Hematopoietic multipotent progenitor cell treated with erythropoietin and hydrocortisone succinate and interleukin-3 and kit ligand, for 15 days (in vitro differentiated cells): ENCODE measurements at regions not wholly inside any gene's neighbourhood (a gene's known extent, or its start where the extent isn't known, plus 50 kb on each side); places are given as distances from the start of the nearest gene placed in this dataset.

Experiments used
- DNase-seq: peaks from one replicate; pipeline ENCODE4 v3.0.0-alpha.2; 2015; ENCODE audit warnings: low spot score

- no peak for DNase-seq
Observed at GRCh38 chr12:107474099-107474498, 211.5 kb upstream of the PWP1 start.

DNA sequence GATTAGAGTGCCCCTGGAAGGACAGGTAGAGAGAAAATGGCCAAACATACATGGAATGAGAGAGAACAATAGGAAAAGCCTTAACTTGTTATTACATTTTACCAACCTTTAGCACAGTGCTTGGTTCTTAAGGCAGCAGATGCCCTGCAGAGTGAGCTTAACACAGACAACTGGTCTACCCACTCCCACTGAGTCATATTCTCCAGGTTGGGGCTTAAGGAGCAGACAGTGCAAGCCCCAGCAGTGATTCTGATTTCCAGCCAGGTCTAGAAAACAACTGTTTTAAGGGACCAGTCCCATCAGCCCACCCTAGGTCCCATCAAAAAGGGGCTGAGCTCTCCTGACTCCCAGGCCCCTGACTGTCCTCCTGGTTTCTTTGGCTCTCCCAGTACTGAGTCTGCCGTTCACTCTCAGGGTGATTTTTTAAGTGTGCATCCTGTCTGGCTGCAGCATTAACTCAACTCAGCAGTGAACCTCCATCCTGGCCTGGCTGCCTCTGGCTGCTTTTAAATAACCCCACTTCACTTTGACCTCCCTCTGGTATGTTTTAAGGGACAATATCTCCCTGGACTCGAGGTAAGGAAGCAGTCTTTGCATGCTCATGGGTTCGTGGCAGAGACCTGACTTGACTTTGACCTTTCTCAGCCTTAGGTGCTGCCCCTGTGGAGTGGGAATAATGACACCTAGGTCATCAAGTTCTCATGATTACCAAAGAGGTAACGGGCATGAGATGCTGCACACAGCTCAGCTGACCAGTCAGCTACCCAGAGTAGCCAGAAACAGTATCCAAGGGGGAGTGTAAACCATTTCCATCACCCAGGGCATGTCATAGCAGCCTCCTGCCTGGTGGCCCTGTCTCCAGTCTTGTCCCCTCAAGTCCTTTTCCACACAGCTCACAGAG is 210.7 kb upstream of the PWP1 start:
- DNase-seq = no peak

- DNase-seq = no peak
Observed at GRCh38 chr12:107475900-107476299, 209.7 kb upstream of the PWP1 start.

DNA sequence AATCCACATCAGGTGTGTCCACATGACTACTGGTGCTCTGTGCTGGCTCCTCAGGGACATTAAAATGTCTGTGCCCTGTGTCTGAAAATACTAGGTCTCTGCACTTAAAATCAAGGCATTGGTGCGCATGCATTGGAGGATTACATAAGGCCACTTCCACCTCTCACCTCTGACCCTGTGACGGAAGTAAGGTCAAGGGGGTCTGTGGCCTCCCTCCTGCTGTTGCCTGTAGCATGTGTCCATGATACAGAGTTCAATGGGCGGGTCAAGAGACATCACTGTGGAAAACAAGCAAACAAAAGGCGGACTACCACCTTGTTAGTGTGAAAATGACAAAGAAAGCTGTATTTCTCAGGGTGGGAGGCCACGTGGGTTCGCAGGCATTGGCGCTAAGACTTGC is 208.6 kb upstream of the PWP1 start:
- no peak for DNase-seq

DNA sequence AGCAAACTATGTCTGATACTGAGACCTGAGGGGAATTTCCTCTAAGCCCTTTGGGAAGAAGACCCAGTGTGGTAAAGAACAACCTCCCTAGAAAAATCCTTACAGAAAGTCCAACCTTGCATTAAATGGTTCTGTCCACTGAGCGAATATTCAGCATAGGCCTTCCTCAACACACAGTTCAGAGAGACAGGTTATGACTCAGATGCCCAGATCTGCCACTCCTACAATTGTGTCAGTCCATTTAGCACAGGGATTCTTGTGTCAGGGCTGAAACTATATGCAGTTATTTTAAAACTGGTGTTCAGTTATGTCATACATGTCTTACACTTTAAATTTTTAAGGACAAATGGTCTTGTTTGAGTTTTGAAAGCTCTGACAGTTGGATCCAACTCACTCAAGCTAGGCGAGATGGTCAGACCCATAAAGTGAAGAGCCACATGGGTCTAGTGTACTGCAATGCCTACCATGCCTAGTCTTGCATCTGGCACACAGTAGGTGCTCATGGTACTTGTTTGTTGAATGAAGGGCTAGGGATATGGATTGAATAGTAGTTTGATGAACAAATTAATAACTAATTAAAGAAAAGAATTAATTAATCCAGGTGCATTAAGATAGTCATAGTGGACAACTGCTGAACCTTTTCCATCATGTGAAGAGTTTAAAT is 207.5 kb upstream of the PWP1 start:
- no peak for DNase-seq

- DNase-seq = no peak
Observed at GRCh38 chr12:107478881-107479280, 206.7 kb upstream of the PWP1 start.

- no peak for DNase-seq
Observed at GRCh38 chr12:107480836-107481608, 204.6 kb upstream of the PWP1 start.

GRCh38 chr12:107484230-107484629 is 201.4 kb upstream of the PWP1 start:
- DNase-seq = no peak

GRCh38 chr12:107484941-107485340 is 200.7 kb upstream of the PWP1 start:
- no peak for DNase-seq

DNA sequence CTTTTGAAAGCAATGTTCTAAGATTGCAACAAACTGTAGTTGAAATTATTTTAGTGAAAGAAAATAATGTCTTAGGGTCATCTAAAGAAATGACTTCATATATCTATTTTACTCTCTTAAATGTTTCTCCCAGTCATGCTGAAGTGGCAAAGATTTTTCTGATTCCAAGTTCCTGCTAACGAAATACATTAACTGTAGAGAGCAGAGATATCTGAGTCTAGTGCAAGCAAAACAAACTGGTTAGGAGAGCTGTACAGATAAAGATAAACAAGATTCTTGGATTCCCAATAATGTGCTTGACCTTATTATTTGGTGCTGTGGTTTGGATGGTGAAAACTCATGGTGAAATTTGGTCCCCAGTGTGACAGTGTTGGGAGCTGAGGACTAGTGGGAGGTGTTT is 199.9 kb upstream of the PWP1 start:
- DNase-seq = no peak

GRCh38 chr12:107486140-107486892 is 199.3 kb upstream of the PWP1 start:
- no peak for DNase-seq

- no peak for DNase-seq
Observed at GRCh38 chr12:107487011-107487680, 198.5 kb upstream of the PWP1 start.

- DNase-seq = no peak
Observed at GRCh38 chr12:107488666-107489065, 196.9 kb upstream of the PWP1 start.

- DNase-seq = no peak
Observed at GRCh38 chr12:107490010-107490409, 195.6 kb upstream of the PWP1 start.

DNA sequence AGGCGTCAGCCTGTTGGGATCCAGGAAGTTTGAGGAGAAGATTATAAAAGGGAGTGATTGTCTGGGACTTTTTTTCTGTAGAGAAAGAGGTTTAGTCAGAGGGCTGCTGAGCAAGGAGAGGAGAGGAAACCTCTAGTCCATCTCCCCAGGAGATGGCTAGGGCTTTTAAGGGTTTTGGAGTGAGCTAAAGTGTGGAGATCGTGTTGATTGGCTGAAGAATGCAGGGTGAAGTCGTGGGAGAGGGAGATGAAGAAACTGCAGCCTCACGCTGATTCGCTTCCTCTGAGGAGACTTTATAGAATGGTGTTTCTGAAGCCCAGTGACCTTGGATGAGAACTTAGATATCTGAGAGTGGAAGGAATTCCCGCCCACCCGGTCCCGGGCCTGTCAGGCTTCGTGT is 193.7 kb upstream of the PWP1 start:
- DNase-seq = no peak

DNA sequence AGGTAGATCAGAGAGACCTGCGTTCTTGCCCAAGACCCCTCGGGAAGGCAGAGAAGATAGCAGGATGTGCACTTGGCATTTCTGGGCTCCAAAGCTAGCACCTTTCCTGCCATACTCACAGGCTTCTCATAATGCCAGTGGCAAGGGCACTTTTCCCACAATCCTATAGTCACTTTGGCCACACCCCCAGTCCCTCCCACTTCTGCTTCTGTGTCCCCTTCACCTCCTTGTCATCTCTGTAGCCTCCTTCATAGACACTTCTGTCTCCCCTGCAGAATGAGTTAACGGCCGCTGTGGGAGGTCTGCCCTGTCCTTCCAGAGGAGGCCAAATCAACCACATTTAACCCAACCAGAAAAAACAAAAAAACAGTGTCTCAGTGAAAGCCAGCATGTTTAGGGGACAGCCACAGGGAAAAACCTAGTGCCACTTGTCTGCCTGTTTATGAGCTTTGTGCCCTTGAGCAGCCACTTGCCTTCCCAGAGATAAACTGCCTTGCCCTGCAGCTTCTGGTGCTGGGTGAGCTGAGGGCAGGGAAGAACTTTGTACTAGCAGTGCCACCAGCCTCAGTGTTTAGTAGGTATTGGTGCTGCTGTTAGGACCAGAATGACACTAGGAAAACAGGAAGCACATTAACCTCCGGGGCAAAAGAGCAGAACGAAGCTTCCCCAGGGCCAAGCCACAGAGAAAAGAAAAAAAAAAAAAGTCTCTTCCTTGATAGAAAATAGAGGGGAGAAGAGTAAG is 193.0 kb upstream of the PWP1 start:
- no peak for DNase-seq

DNA sequence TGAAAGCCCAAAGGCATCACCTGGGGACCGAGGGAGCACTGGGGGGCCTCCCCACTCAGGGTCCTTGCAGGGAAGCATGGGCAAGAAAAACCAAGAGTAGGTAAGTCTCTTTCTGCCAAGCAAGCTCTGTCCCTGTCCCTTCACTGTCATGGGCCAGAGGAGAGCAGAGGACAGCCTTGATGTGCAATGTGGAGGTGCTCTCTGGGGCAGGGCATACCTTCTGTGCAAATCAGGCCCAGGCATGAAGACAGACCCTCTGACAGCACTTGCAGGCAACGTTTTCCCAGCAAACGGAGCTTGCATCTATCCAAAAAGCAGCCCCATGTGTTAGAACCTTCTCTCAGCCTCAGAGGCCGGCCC is 192.5 kb upstream of the PWP1 start:
- no peak for DNase-seq

DNA sequence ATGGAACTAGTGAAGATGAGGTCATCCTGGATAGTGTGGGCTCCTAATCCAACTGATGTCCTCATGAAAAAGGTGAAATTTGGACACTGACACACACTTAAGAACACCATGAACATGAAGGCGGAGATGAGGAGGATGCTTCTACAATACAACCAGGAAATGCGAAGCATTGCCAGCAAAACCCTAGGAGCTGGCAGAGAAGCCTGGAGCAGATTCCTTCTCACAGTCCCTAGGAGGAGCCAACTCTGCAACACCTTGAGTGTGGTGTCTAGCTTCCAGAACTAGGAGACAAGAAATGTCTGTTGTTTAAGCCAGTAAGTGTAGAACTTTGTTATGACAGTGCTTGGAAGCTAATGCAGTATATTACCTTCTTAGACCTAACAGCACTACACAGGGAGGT is 191.9 kb upstream of the PWP1 start:
- no peak for DNase-seq

DNA sequence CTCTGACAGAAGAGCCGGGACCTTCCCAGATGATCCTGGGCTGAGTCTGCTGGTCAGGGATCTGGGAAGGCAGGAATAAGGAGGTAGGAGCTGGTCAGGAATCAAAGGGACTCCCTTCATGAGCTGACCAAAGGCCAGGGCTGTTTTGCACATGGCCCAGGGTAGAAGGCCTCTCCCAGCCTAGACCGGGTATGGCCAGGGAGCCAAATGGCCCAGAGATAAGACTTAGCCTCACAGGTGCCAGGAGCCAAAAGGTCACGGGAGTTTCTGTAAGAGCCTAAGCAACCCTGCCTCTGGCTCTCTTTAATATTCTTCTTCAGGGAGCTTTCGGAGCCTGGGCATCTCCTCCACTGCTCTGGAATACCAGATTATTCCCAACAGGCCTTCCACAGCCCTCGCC is 191.3 kb upstream of the PWP1 start:
- DNase-seq = no peak

DNA sequence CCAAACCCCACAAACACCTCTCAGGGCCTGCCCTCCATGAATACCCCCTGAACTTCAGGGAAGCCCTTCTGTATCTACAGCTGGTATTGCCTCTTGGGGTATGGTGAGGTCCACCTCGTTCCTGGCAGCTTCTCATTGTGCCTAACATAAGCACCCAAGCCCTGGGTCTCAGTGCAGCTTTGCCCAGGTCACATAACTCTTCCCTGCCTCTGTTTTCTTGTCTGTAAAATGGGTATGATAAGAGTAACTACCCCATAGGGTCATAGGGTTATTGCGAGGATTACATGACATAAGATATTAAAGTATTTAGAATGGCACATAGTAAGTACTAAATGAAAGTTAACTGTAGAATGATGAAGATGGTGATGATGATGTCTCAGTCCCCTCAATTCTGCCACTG is 190.0 kb upstream of the PWP1 start:
- no peak for DNase-seq

DNA sequence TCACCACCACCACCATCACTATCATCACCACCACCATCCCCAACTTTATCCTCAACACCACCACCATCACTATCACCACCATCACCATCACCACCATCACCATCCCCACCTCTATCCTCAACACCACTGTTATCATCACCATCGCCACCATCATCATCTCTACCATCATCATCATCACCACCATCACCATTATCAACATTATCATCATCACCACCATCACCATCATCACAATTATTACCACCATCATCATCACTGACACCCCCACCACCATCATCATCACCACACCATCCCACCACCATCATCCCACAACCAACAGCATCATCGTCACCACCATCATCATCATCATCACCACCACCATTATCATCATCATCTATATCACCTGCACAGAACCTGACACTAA is 188.4 kb upstream of the PWP1 start:
- no peak for DNase-seq
